NCI-H1417 treated with DMSO at 0.1 percent for 48 hours (cell line): ENCODE measurements at regions not wholly inside any gene's neighbourhood (a gene's known extent, or its start where the extent isn't known, plus 50 kb on each side); places are given as distances from the start of the nearest gene placed in this dataset.

Source experiments
- DNase-seq: peaks from one replicate; lab custom pipeline; 2025; lab: John Stamatoyannopoulos, UW

DNA sequence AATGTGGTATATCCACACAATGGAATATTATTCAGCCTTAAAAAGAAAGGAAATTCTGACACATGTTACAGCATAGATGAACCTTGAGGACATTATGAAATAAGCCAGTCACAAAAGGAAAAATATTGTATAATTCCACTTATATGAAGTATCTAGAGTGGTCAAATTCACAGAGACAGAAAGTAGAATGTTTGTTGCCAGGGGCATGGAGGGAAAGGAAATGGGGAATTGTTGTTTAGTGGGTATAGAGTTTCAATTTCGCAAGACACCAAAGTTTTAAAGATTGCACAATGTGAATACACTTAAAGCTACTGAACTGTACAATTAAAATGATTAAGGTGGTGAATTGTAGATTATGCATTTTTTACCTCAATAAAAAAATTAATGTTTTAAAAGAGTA, 92.9 kb downstream of the TXNL1 start:
- no peak for DNase-seq

- DNase-seq, result no peak
Measured at GRCh38 chr18:56542476-56542875, 95.9 kb downstream of the TXNL1 start.

DNA sequence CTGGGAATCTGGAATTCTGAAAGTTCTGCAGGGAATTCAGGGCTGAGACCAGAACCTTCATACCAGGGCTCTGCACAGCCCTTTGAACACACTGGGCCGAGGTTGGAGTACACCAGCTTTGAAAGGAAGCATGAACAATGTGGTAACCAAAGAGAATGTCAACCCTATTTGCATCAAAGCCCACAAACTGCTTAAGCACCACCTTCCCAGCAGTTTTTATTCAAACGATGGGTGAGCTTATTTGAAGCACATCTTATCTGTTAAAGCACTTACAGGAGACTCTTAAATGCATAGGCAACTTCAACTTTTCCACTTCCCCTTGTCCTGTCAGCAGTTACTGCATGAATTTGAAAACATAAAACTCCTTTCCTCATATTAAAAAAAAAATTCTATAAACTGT, 96.6 kb downstream of the TXNL1 start:
- no peak for DNase-seq

GRCh38 chr18:56541340-56541739, 97.1 kb downstream of the TXNL1 start:
- DNase-seq, result no peak

GRCh38 chr18:56538746-56539145, 99.6 kb downstream of the TXNL1 start:
- no peak for DNase-seq

GRCh38 chr18:56532176-56532840, 106.1 kb downstream of the TXNL1 start:
- no peak for DNase-seq

DNA sequence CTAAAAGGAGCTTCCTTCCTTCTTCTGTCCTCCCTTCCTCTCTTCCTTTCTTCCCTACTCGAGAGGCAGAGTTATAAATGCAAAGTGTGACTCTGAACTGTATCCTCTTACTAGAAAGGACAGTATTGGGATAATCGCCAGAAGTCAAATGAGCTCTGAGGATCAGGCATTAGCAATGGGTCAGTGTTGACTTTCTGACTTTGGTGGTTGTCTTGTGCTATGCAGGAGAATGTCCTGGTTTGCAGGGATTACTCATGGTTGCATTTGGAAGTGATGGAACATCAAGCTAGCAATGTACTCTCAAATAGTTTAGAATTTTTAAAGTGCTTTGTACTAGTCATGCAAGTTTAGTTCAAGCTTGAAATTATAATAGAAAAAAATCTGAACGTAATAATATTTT, 115.6 kb downstream of the TXNL1 start:
- DNase-seq, result no peak

GRCh38 chr18:56521263-56521662, 117.1 kb downstream of the TXNL1 start:
- DNase-seq, result no peak

GRCh38 chr18:56517761-56518160, 120.6 kb downstream of the TXNL1 start:
- no peak for DNase-seq

DNA sequence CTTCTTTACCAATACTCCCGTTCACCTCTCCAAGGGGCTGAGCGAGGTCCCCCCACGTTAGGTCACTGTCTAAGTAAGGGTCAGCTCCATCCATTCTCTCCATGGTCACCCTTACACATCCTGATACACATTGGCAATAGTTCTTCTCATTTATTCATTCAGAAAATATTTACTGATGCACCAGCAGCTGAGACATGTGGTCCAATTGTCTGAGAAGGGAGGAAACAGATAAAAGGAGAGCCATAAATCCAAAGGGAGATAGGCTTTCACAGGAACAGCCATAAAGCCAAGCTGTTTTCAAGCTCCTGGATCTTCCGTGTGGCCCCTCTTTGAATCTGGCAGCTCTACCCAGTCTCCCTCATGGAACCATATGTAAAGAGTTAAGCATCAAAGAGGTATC, 121.2 kb downstream of the TXNL1 start:
- DNase-seq, result no peak

DNA sequence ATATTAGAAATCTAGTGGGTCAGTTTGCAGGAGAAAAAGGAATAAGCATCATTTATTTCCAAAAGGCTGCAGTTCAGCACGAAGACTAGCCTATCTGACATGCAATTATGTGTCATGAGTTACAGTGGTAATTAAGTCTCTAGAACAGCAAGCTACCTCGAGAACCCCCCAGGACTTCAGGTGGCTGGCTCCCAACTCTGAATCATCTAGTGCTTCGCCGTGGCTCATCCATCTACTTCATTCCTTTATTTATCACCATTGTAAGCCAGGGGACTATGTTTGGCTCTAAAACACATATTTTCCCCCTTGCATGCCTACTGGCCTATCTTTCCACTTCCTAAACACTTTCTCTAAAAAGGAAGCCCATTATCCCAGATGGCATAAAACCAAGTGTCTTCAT, 121.6 kb downstream of the TXNL1 start:
- DNase-seq, result no peak

- DNase-seq, result no peak
Measured at GRCh38 chr18:56515522-56515921, 122.9 kb downstream of the TXNL1 start.

DNA sequence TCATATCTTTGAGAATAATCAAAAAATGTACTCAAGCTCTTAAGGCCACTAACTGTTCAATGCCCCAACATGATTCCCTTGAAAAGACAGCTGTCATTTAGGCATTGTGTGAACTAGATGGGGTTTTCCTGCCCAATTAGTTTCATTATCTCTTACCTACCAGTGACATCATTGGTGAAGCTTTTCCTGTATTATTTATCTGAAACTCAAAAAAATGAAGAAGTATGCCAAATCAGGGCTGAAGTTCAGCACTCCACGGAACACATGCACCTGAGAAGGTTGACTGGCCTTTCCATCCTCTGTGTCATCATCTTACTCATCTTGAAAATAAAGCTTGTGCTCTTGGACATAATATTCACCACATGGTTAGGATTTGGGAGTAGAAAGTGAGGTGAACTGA, 126.4 kb downstream of the TXNL1 start:
- DNase-seq, result no peak

- no peak for DNase-seq
Measured at GRCh38 chr18:56510108-56510507, 128.3 kb downstream of the TXNL1 start.

GRCh38 chr18:56509656-56510055, 128.7 kb downstream of the TXNL1 start:
- no peak for DNase-seq

DNA sequence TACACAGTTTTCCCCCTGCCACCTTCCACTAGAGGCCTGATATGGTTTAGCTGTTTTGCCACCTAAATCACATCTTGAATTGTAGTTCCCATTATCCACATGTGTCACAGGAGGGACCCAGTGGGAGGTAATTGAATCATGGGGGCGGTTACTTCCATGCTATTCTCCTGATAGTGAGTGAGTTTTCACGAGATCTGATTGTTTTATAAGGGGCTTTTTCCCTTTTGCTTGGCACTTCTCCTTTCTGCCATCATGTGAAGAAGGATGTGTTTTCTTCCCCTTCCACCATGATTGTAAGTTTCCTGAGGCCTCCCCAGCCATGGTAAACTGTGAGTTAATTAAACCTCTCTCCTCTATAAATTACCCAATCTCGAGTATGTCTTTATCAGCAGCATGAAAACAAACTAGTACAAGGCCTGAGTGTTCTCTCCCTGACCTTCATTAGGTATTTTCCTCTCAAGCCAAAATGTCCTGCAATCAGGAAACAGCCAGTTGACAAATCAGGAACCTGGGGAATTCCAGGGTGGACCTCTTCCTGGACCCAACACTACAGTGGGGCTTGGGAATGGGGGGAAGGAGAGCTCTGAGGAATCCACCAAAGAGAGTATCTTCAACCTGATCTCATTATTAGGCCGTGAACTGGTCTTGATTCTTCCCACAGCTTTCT, 129.9 kb downstream of the TXNL1 start:
- no peak for DNase-seq

GRCh38 chr18:56505971-56506370, 132.4 kb downstream of the TXNL1 start:
- DNase-seq, result no peak

- no peak for DNase-seq
Measured at GRCh38 chr18:56505293-56505692, 133.1 kb downstream of the TXNL1 start.

DNA sequence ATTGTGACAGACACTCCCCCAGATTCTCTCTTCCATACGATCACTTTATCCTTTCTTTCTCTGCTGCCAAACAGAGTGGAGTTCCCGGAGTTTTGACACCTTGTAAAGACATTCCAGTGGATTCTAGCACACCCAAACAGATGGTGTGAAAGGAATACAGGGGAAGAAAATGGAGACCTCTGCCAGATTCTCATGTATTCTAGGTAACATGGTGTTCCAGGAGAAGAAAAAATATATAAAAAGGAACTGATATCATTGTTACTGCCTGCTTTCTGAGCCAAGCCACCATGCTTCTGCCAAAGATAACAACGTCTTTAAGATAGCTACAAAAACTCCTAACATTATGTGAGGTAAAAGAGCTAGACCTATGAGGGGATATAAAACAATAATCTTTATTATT, 136.5 kb downstream of the TXNL1 start:
- DNase-seq, result no peak

DNA sequence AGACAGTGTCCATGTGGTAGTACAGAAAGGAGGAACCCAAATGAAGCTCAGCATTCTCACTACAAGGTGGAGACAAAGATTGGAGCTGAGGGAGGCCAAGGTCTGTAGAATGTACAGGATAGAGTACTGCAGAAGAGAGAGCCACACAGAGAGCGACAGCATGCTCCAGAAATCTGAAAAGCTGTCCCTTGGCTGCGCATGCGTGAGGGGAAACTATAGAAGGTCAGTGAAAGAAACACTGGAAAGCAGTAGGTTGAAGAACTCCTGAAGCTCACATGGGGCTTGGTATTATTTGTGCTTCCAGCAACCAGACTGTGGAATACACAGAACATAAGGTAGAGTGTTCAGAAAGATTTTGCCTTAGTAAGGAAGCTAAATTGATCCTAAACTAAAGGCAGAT, 142.5 kb downstream of the TXNL1 start:
- DNase-seq, result no peak

GRCh38 chr18:56493531-56493930, 144.9 kb downstream of the TXNL1 start:
- DNase-seq, result no peak

DNA sequence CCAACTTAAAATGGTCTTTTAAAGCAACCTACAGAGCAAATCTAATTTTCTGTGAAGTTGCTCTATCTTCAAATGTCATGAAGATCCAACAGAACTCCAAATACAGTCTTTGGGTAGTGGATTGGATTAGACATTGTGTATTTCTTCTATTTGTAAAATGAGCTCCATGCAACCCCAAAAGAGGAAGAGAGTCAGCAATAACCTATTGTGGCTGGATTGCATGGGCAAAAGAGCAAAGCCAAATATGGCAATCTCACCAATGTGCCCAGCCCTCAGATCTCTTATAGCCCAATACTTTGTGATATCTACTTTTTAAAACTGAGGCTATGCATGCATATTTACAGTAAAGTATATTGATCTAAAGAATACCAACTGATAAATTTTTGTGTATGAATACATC, 146.3 kb downstream of the TXNL1 start:
- no peak for DNase-seq

DNA sequence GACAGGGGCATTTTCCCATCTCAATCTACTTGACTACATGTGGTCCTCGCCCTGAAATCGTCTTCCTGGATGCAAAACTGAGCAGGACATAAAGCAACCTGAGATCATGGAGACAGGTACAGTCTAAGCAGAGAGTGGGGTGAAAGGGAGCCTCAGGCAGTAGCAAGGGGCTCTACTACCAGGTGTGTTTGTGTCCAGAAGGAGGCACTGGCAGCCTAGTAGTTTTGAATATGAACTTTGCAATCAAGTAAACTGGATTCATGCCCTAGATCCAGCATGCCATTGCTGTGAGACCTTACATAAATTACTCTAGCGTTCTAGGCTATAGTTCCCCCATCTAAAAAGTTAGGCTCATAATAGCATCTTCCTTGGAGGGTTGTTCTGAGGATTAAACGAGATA, 147.4 kb downstream of the TXNL1 start:
- no peak for DNase-seq

DNA sequence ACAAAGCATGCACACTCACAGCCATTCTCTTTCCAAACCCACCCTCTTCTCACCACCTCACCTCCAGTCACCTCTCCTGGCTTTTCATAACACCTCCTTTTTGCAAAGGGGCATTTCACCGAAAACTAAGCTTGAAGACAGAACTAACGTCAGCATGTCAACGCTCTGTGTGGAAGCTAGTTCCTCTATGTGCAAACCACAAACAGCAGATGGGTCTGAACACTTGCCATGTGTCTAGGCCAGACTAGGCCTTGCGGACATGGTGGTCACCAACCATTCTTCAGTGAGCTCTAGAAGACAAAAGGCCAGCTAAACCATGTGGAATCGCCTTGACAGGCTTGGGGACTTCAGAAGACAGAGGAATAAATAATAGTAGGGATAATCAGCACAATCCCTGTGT, 148.5 kb downstream of the TXNL1 start:
- DNase-seq, result no peak
